A673 (cell line): ENCODE measurements at regions not wholly inside any gene's neighbourhood (a gene's known extent, or its start where the extent isn't known, plus 50 kb on each side); places are given as distances from the start of the nearest gene placed in this dataset.

ENCODE experiments used
- CTCF ChIP-seq: fragments of 300-800, 200-600 bp; sonication (generic); conservative IDR thresholded peaks from 2 replicates; pipeline ENCODE4 v1.5.1; 2017; ENCODE audit warnings: low read depth, mild to moderate bottlenecking, antibody characterized with exemption, low read length, moderate library complexity, mixed read lengths
- EZH2 ChIP-seq: fragments of 200-600 bp; sonication (generic); IDR thresholded peaks from 2 replicates; pipeline ENCODE4 v1.6.1; 2017; ENCODE audit warnings: borderline replicate concordance, low read depth, mild to moderate bottlenecking, mixed read lengths, antibody characterized with exemption, low read length; ENCODE audit not compliant: poor library complexity, severe bottlenecking

GRCh38 chr2:76311728-76312127, 601.0 kb upstream of the GCFC2 start:
- TF ChIP-seq CTCF (no peak), EZH2 (no peak)
